GM23338 (cell line): ENCODE measurements at regions not wholly inside any gene's neighbourhood (a gene's known extent, or its start where the extent isn't known, plus 50 kb on each side); places are given as distances from the start of the nearest gene placed in this dataset.

Experiments used
- ATAC-seq: fragments of 200-7000 bp; cut with Tn5 transposase; 3 replicates; pipeline ENCODE4 v1.9.1; 2020
- DNase-seq: peaks from one replicate; pipeline ENCODE4 v3.0.0-alpha.2; 2015; ENCODE audit warnings: low spot score
- H2AFZ ChIP-seq: fragments of 200-600 bp; sonication (generic); 2 replicates; pipeline ENCODE4 v1.8.0; 2016; ENCODE audit warnings: antibody characterized with exemption, mild to moderate bottlenecking, moderate library complexity
- H3F3A ChIP-seq: fragments of 200-600 bp; sonication (generic); replicated peaks from 2 replicates; pipeline ENCODE4 v1.8.0; 2017; ENCODE audit warnings: antibody characterized with exemption, mixed run types, low read depth
- H3K27ac ChIP-seq: fragments of 200-600 bp; sonication (generic); 2 replicates; pipeline ENCODE4 v1.6.1; 2016; ENCODE audit warnings: low read depth
- H3K27me3 ChIP-seq: fragments of 200-600 bp; sonication (generic); 2 replicates; pipeline ENCODE4 v1.8.0; 2016; ENCODE audit warnings: mild to moderate bottlenecking, mixed run types, moderate library complexity; ENCODE audit not compliant: insufficient read depth
- H3K36me3 ChIP-seq: fragments of 200-600 bp; sonication (generic); 2 replicates; pipeline ENCODE4 v1.8.0; 2016; ENCODE audit warnings: mild to moderate bottlenecking; ENCODE audit not compliant: insufficient read depth
- H3K4me1 ChIP-seq: fragments of 200-600 bp; sonication (generic); 2 replicates; pipeline ENCODE4 v1.8.0; 2016; ENCODE audit warnings: mild to moderate bottlenecking, moderate library complexity; ENCODE audit not compliant: insufficient read depth
- H3K4me2 ChIP-seq: fragments of 200-600 bp; sonication (generic); 2 replicates; pipeline ENCODE4 v1.7.1; 2017; ENCODE audit warnings: mixed run types
- H3K4me3 ChIP-seq: fragments of 200-600 bp; sonication (generic); 2 replicates; pipeline ENCODE4 v1.6.1; 2016; ENCODE audit warnings: mixed run types
- H3K79me2 ChIP-seq: fragments of 200-600 bp; sonication (generic); replicated peaks from 2 replicates; pipeline ENCODE4 v1.8.0; 2017; ENCODE audit warnings: mild to moderate bottlenecking; ENCODE audit not compliant: insufficient read depth
- H3K9me2 ChIP-seq: fragments of 200-600 bp; sonication (generic); 2 replicates; pipeline ENCODE4 v1.8.0; 2017; ENCODE audit not compliant: insufficient read depth
- H4K20me1 ChIP-seq: fragments of 200-600 bp; sonication (generic); replicated peaks from 2 replicates; pipeline ENCODE4 v1.8.0; 2017; ENCODE audit warnings: mild to moderate bottlenecking; ENCODE audit not compliant: insufficient read depth
- H3K27ac Mint-ChIP-seq: 2 replicates; pipeline ENCODE4 v1.8.0; 2020; ENCODE audit warnings: inconsistent platforms, mild to moderate bottlenecking, moderate library complexity, mixed read lengths
- H3K27me3 Mint-ChIP-seq: 3 replicates; pipeline ENCODE4 v1.8.0; 2022; ENCODE audit warnings: low read depth, mild to moderate bottlenecking, moderate library complexity, mixed read lengths, inconsistent platforms; ENCODE audit not compliant: insufficient read depth, poor library complexity
- H3K36me3 Mint-ChIP-seq: 3 replicates; pipeline ENCODE4 v1.8.0; 2021; ENCODE audit warnings: low read depth, mild to moderate bottlenecking, inconsistent platforms, moderate library complexity, mixed read lengths
- H3K4me1 Mint-ChIP-seq: 3 replicates; pipeline ENCODE4 v1.8.0; 2020; ENCODE audit warnings: mild to moderate bottlenecking, inconsistent platforms, mixed read lengths
- H3K4me3 Mint-ChIP-seq: 3 replicates; pipeline ENCODE4 v1.8.0; 2021; ENCODE audit warnings: moderate library complexity, mild to moderate bottlenecking, inconsistent platforms, mixed read lengths
- H3K9me3 Mint-ChIP-seq: 3 replicates; pipeline ENCODE4 v1.8.0; 2020; ENCODE audit warnings: moderate library complexity, mild to moderate bottlenecking, inconsistent platforms, mixed read lengths
- CREB1 ChIP-seq: fragments of 250-450 bp; sonication (Bioruptor Pico); IDR thresholded peaks from 2 replicates; pipeline ENCODE4 v1.5.0; 2020; ENCODE audit warnings: low read depth, mild to moderate bottlenecking, moderate library complexity
- CTCF ChIP-seq, 2 experiments: fragments of 200-600 bp in 1 of 2; sonication (generic) in 1 of 2; conservative IDR thresholded peaks; 2 replicates each; pipeline versions ENCODE4 v1.5.1 to v1.6.1; 2016 to 2017; ENCODE audit warnings: antibody characterized with exemption in 2 of 2, low read depth in 2 of 2, mild to moderate bottlenecking in 2 of 2, moderate library complexity in 1 of 2
- ETS1 ChIP-seq: IDR thresholded peaks from 2 replicates; pipeline ENCODE4 v1.6.1; 2016; ENCODE audit warnings: antibody characterized with exemption
- EZH2 ChIP-seq: fragments of 200-600 bp; sonication (generic); IDR thresholded peaks from one replicate; pipeline ENCODE4 v1.8.0; 2017; ENCODE audit warnings: antibody characterized with exemption, mild to moderate bottlenecking, low read depth; ENCODE audit not compliant: unreplicated experiment
- EZH2phosphoT487 ChIP-seq: fragments of 200-600 bp; sonication (generic); IDR thresholded peaks from one replicate; pipeline ENCODE4 v1.8.1; 2018; ENCODE audit warnings: antibody characterized with exemption; ENCODE audit not compliant: unreplicated experiment
- JUNB ChIP-seq: IDR thresholded peaks from one replicate; pipeline ENCODE4 v1.6.1; 2016; ENCODE audit warnings: antibody characterized with exemption; ENCODE audit not compliant: unreplicated experiment
- NANOG ChIP-seq: IDR thresholded peaks from 2 replicates; pipeline ENCODE4 v1.6.1; 2016; ENCODE audit warnings: antibody characterized with exemption, borderline replicate concordance
- POLR2AphosphoS5 ChIP-seq: IDR thresholded peaks from 2 replicates; pipeline ENCODE4 v1.6.1; 2016; ENCODE audit warnings: antibody characterized with exemption, low read depth
- REST ChIP-seq: IDR thresholded peaks from one replicate; pipeline ENCODE4 v1.6.1; 2018; ENCODE audit warnings: antibody characterized with exemption; ENCODE audit not compliant: unreplicated experiment
- STAT1 ChIP-seq: IDR thresholded peaks from one replicate; pipeline ENCODE4 v1.6.1; 2016; ENCODE audit warnings: antibody characterized with exemption; ENCODE audit not compliant: unreplicated experiment
- ZNF114 ChIP-seq: fragments of 250-450 bp; sonication (Bioruptor Pico); IDR thresholded peaks from 2 replicates; pipeline ENCODE4 v1.5.0; 2020; ENCODE audit warnings: mild to moderate bottlenecking, moderate library complexity
- ZNF331 ChIP-seq: fragments of 250-450 bp; sonication (Bioruptor Pico); IDR thresholded peaks from 2 replicates; pipeline ENCODE4 v1.5.0; 2020; ENCODE audit warnings: low read depth, mild to moderate bottlenecking, moderate library complexity

GRCh38 chr10:43870968-43871439 is 222.3 kb upstream of the ZNF32 start:
- Histone ChIP-seq H2AFZ (no peak overlapping the region), H4K20me1 (no peaks in the 10 kb centered on the region), H3K9me2 (no peaks in the 10 kb centered on the region), H3K27ac (no peak overlapping the region), H3K27me3 (no peaks in the 10 kb centered on the region), H3F3A (no peaks in the 10 kb centered on the region), H3K4me2 (no peak overlapping the region), H3K4me1 (no peaks in the 10 kb centered on the region), H3K36me3 (no peaks in the 10 kb centered on the region), H3K79me2 (no peaks in the 10 kb centered on the region), H3K4me3 (no peak overlapping the region)
- no peak overlapping the region for H3K27ac Mint-ChIP-seq
- no peaks in the 10 kb centered on the region; the same call in 2 of the 3 replicates for H3K9me3 Mint-ChIP-seq
- no peaks in the 10 kb centered on the region for H3K36me3 Mint-ChIP-seq
- ATAC-seq (no peak), DNase-seq (no peak)
- H3K4me1 Mint-ChIP-seq: no peaks in the 10 kb centered on the region
- no peak for TF ChIP-seq EZH2
- no peak for TF ChIP-seq POLR2AphosphoS5
- TF ChIP-seq EZH2phosphoT487: no peak
- TF ChIP-seq CTCF (conservative IDR thresholded peaks at IDR 0.05; ENCODE audit: low read depth in 2 of 2): no peak
- no peak for TF ChIP-seq STAT1
- TF ChIP-seq ZNF331 (CRISPR knock-in tag): no peak
- H3K4me3 Mint-ChIP-seq: no peak overlapping the region
- peaks cover 9% of the 10 kb centered on the region for H3K27me3 Mint-ChIP-seq

- Histone ChIP-seq H3K27me3 (no peaks in the 10 kb centered on the region), H4K20me1 (no peaks in the 10 kb centered on the region), H3K36me3 (no peaks in the 10 kb centered on the region), H2AFZ (no peak overlapping the region), H3K79me2 (no peaks in the 10 kb centered on the region), H3F3A (no peaks in the 10 kb centered on the region), H3K9me2 (no peaks in the 10 kb centered on the region), H3K4me2 (no peak overlapping the region), H3K4me1 (no peaks in the 10 kb centered on the region), H3K4me3 (no peak overlapping the region), H3K27ac (no peak overlapping the region)
- no peak overlapping the region for H3K27ac Mint-ChIP-seq
- peaks cover 6% of the 10 kb centered on the region for H3K27me3 Mint-ChIP-seq
- H3K9me3 Mint-ChIP-seq: no peaks in the 10 kb centered on the region; the same call in 2 of the 3 replicates
- no peaks in the 10 kb centered on the region for H3K36me3 Mint-ChIP-seq
- DNase-seq (no peak), ATAC-seq (no peak)
- H3K4me1 Mint-ChIP-seq: no peaks in the 10 kb centered on the region
- no peak overlapping the region for H3K4me3 Mint-ChIP-seq
- TF ChIP-seq REST (no peak), CREB1 (CRISPR knock-in tag) (no peak), ZNF114 (CRISPR knock-in tag) (no peak), NANOG (no peak), EZH2phosphoT487 (no peak), ZNF331 (CRISPR knock-in tag) (no peak), ETS1 (no peak), STAT1 (no peak), CTCF (conservative IDR thresholded peaks at IDR 0.05; ENCODE audit: low read depth in 2 of 2) (no peak), POLR2AphosphoS5 (no peak), JUNB (no peak), EZH2 (no peak)
These were observed 221.1 kb upstream of the ZNF32 start for GRCh38 chr10:43869669-43870322.
